ENCODE measurements at regions not wholly inside any gene's neighbourhood (a gene's known extent, or its start where the extent isn't known, plus 50 kb on each side); places are given as distances from the start of the nearest gene placed in this dataset.
"Not testable (repeated sequence)": the region's sequence is repeated elsewhere in the genome, so short reads cannot be mapped to it uniquely, and the experiment has no call there.

GRCh38 chr2:66145490-66145889 is 289.4 kb upstream of the MEIS1 start:
- WGBS, 2 donors, result 74 to 93% methylated on average over 2 of the region's 2 CpGs
- intact Hi-C loops (cut with DNase I; ENCODE audit: low total_unique reads), result no loop called here

GRCh38 chr2:66144324-66144723 is 290.6 kb upstream of the MEIS1 start:
- H3K4me3 ChIP-seq; H3K27me3 ChIP-seq; H3K4me1 ChIP-seq; H3K27ac ChIP-seq; H3K36me3 ChIP-seq (ENCODE audit: low read depth, missing control alignments); H3K9me3 ChIP-seq; DNase-seq; intact Hi-C loops (cut with DNase I; ENCODE audit: low total_unique reads): not testable (repeated sequence)
- WGBS, 2 donors, result 90 to 95% methylated on average over 7 of the region's 7 CpGs

More at GRCh38 chr2:66145490-66145889, 289.4 kb upstream of the MEIS1 start:
- Histone ChIP-seq H3K4me3 (no peak overlapping the region), H3K27ac (no peak overlapping the region), H3K4me1 (no peaks in the 10 kb centered on the region), H3K27me3 (no peaks in the 10 kb centered on the region), H3K36me3 (ENCODE audit: low read depth, missing control alignments) (no peaks in the 10 kb centered on the region), H3K9me3 (no peaks in the 10 kb centered on the region)
- DNase-seq, result no peak
- TF ChIP-seq POLR2A (IDR thresholded peaks at IDR 0.05), result no peak
- no peak for TF ChIP-seq CTCF (IDR thresholded peaks at IDR 0.05)

GRCh38 chr2:66137606-66138130 is 297.3 kb upstream of the MEIS1 start:
- WGBS, 2 donors, result 66 to 68% methylated on average over 5 of the region's 5 CpGs
- Histone ChIP-seq H3K4me3 (no peak overlapping the region), H3K36me3 (ENCODE audit: low read depth, missing control alignments) (no peaks in the 10 kb centered on the region), H3K4me1 (no peaks in the 10 kb centered on the region), H3K27ac (no peak overlapping the region), H3K27me3 (no peaks in the 10 kb centered on the region), H3K9me3 (no peaks in the 10 kb centered on the region)
- intact Hi-C loops (cut with DNase I; ENCODE audit: low total_unique reads), result no loop called here
- TF ChIP-seq CTCF (IDR thresholded peaks at IDR 0.05), result no peak
- TF ChIP-seq POLR2A (IDR thresholded peaks at IDR 0.05), result no peak
- no peak for DNase-seq

GRCh38 chr2:66134138-66134701 is 300.7 kb upstream of the MEIS1 start:
- H3K4me3 ChIP-seq, result no peak overlapping the region
- no peak overlapping the region for H3K27ac ChIP-seq
- no peaks in the 10 kb centered on the region for H3K4me1 ChIP-seq
- no peaks in the 10 kb centered on the region for H3K9me3 ChIP-seq
- TF ChIP-seq CTCF (IDR thresholded peaks at IDR 0.05) (no peak), POLR2A (IDR thresholded peaks at IDR 0.05) (no peak)
- H3K36me3 ChIP-seq (ENCODE audit: low read depth, missing control alignments), result no peaks in the 10 kb centered on the region
- DNase-seq, result no peak
- no peaks in the 10 kb centered on the region for H3K27me3 ChIP-seq
- WGBS, 2 donors, result 68 to 85% methylated on average over 4 of the region's 4 CpGs
- intact Hi-C loops (cut with DNase I; ENCODE audit: low total_unique reads), result no loop called here

- no peak for DNase-seq
- TF ChIP-seq CTCF (IDR thresholded peaks at IDR 0.05), result no peak
- H3K9me3 ChIP-seq, result no peaks in the 10 kb centered on the region
- H3K27me3 ChIP-seq, result no peaks in the 10 kb centered on the region
- H3K4me3 ChIP-seq, result no peak overlapping the region
- intact Hi-C loops (cut with DNase I; ENCODE audit: low total_unique reads), result no loop called here
- no peaks in the 10 kb centered on the region for H3K36me3 ChIP-seq (ENCODE audit: low read depth, missing control alignments)
- no peaks in the 10 kb centered on the region for H3K4me1 ChIP-seq
- no peak overlapping the region for H3K27ac ChIP-seq
- 89 to 90% methylated on average over 6 of the region's 6 CpGs for WGBS, 2 donors
Measured at GRCh38 chr2:66127656-66128055, 307.3 kb upstream of the MEIS1 start.
